DOHH2 (cell line): ENCODE measurements at regions not wholly inside any gene's neighbourhood (a gene's known extent, or its start where the extent isn't known, plus 50 kb on each side); places are given as distances from the start of the nearest gene placed in this dataset.
"Not testable (repeated sequence)": the region's sequence is repeated elsewhere in the genome, so short reads cannot be mapped to it uniquely, and the experiment has no call there.

Experiments used
- EZH2phosphoT487 ChIP-seq: fragments of 200-600 bp; sonication (generic); IDR thresholded peaks from 2 replicates; pipeline ENCODE4 v1.6.1; 2017; ENCODE audit warnings: borderline replicate concordance, mild to moderate bottlenecking, antibody characterized with exemption, low read length, moderate library complexity, mixed read lengths
- TF ChIP-seq, protein P1 (sequence below): fragments of 200-600 bp; sonication (generic); IDR thresholded peaks from one replicate; pipeline ENCODE4 v1.5.1; 2014; ENCODE audit warnings: antibody characterized with exemption, mild to moderate bottlenecking, low read depth, low read length; ENCODE audit not compliant: poor library complexity, severe bottlenecking

DNA sequence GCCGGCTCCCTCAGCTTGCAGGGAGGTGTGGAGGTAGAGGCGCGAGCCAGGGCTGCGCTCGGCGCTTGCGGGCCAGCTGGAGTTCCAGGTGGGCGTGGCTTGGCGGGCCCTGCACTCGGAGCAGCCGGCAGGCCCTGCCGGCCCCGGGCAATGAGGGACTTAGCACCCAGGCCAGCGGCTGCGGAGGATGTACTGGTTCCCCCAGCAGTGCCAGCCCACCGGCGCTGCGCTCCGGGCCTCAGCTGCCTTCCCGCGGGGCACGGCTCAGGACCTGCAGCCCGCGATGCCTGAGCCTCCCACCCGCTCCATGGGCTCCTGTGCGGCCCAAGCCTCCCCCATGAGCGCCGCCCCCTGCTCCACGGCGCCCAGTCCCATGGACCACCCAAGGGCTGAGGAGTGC is 1293.6 kb upstream of the NXPH2 start:
- TF ChIP-seq, protein P1, sequence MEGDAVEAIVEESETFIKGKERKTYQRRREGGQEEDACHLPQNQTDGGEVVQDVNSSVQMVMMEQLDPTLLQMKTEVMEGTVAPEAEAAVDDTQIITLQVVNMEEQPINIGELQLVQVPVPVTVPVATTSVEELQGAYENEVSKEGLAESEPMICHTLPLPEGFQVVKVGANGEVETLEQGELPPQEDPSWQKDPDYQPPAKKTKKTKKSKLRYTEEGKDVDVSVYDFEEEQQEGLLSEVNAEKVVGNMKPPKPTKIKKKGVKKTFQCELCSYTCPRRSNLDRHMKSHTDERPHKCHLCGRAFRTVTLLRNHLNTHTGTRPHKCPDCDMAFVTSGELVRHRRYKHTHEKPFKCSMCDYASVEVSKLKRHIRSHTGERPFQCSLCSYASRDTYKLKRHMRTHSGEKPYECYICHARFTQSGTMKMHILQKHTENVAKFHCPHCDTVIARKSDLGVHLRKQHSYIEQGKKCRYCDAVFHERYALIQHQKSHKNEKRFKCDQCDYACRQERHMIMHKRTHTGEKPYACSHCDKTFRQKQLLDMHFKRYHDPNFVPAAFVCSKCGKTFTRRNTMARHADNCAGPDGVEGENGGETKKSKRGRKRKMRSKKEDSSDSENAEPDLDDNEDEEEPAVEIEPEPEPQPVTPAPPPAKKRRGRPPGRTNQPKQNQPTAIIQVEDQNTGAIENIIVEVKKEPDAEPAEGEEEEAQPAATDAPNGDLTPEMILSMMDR = not testable (repeated sequence)
- not testable (repeated sequence) for TF ChIP-seq EZH2phosphoT487
